Choroid plexus epithelial cell (primary cell): ENCODE measurements at regions not wholly inside any gene's neighbourhood (a gene's known extent, or its start where the extent isn't known, plus 50 kb on each side); places are given as distances from the start of the nearest gene placed in this dataset.

Experiments used
- DNase-seq: peaks from one replicate; pipeline ENCODE4 v3.0.0-alpha.2; 2010; ENCODE audit warnings: low read depth
- H3K4me3 ChIP-seq: 2 replicates; pipeline ENCODE4 v1.5.1; 2011; ENCODE audit warnings: low read depth, mild to moderate bottlenecking, control low read depth, low read length, moderate library complexity
- CTCF ChIP-seq: conservative IDR thresholded peaks from 2 replicates; pipeline ENCODE4 v1.5.1; 2011; ENCODE audit warnings: low read depth, mild to moderate bottlenecking, control low read depth, inconsistent platforms, low read length, moderate library complexity

GRCh38 chr1:55326496-55327243 lies 111.5 kb upstream of the USP24 start:
- no peak for TF ChIP-seq CTCF
- no peak overlapping the region for H3K4me3 ChIP-seq
- DNase-seq = peak; percentile 40

- no peak for DNase-seq
- H3K4me3 ChIP-seq = no peak overlapping the region
- TF ChIP-seq CTCF = no peak
Observed at GRCh38 chr1:55323760-55324159, 108.6 kb upstream of the USP24 start.

GRCh38 chr1:55322842-55323241 lies 107.7 kb upstream of the USP24 start:
- DNase-seq = no peak
- TF ChIP-seq CTCF = no peak
- no peak overlapping the region for H3K4me3 ChIP-seq

GRCh38 chr1:55321942-55322341 lies 106.8 kb upstream of the USP24 start:
- no peak for TF ChIP-seq CTCF
- DNase-seq = peak; percentile 64
- no peak overlapping the region for H3K4me3 ChIP-seq

- no peak for DNase-seq
- TF ChIP-seq CTCF = no peak
- H3K4me3 ChIP-seq = no peak overlapping the region
Observed at GRCh38 chr1:55320891-55321290, 105.7 kb upstream of the USP24 start.

GRCh38 chr1:55318116-55318817 lies 103.1 kb upstream of the USP24 start:
- peak; percentile 46 for DNase-seq
- no peak overlapping the region for H3K4me3 ChIP-seq
- TF ChIP-seq CTCF = no peak
